H54 (cell line): ENCODE measurements at regions not wholly inside any gene's neighbourhood (a gene's known extent, or its start where the extent isn't known, plus 50 kb on each side); places are given as distances from the start of the nearest gene placed in this dataset.

ENCODE experiments used
- DNase-seq: peaks from one replicate; pipeline ENCODE4 v3.0.0; 2011; ENCODE audit warnings: low spot score, mixed read lengths; ENCODE audit not compliant: insufficient read length
- FAIRE-seq: peaks from 3 replicates; lab custom pipeline; 2011; peaks lifted over from hg19 to GRCh38; lab: Jason Lieb, UNC
- POLR2A ChIP-seq: IDR thresholded peaks from 2 replicates; pipeline ENCODE4 v1.6.1; 2011; ENCODE audit warnings: low read depth, mild to moderate bottlenecking, low read length

DNA sequence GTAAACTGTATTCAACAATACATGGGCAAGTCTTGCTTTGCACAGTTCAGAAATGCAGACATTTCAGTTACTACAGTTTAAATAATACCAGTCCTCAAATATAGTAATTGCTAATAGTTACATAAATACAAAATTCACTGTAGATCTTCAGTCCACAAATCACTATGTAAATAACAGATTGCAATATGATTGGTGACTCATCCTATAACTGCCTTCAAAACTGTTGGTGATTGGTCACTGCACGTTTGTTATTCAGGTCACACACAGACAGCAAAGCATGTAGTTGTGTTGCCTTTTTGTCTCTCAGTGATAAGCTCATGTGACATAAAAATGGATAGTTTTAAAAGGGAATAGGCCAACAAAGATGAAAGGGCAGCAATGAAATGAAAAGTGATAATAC lies 186.5 kb upstream of the CTTNBP2NL start:
- no peak for FAIRE-seq
- DNase-seq, result no peak
- TF ChIP-seq POLR2A, result no peak

DNA sequence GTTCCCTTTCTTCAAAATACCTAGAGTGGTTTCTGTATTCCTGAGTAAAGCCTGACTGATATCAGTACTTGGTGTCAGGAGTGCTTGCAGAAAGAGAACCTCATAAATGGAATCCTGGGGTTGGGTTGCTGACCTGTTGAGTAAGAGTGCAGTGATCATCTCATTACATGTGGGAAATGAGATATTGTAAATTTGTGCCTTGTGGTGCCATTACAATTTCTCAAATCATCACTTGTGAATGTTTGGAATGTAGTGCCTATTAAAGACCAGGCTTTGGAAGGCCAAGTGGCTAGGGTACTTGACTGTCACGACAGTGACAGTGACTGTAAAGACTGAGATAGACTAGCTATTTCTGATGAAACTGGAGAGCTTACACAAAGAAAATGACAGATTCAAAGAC lies 176.7 kb upstream of the CTTNBP2NL start:
- no peak for TF ChIP-seq POLR2A
- DNase-seq (no peak), FAIRE-seq (no peak)

DNA sequence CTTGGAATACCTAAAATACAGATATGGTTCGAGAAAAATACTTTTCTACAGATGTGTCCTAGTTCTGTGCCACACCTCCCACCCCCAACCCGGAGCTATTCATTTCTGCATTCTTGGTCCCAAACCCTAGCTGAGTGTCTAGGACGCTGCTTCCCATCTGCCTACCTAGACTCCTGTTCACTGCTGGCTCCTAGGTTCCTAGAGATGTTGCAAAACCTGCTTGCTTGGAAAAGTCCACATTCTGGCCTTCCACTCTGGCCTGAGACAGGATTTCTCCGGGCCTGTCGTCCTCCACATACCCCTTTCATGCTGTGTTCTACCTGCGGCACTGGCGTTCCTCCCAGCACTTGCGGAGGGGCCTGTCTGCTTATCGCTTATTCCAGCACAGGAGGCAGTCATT lies 165.8 kb upstream of the CTTNBP2NL start:
- no peak for TF ChIP-seq POLR2A
- no peak for FAIRE-seq
- no peak for DNase-seq

DNA sequence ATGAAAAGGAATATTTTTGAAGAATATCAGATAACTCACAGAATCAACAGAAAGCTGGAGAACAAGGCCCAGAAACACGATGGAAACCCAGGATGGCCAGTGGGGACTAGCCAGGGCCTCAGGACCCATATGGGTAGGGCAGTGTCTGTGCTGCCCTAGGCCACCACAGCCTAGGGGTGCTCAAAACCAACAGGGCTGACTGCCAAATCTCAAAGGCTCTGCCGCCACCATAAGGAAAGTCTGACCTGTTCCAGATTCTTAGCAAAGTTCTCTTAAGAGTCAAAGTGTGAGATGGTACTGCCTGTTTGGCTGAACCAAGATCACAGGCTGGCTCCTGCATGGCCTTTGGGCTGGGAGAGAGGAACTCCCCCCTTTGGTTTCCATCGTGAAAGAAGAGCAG lies 164.7 kb upstream of the CTTNBP2NL start:
- FAIRE-seq, result no peak
- DNase-seq, result no peak

DNA sequence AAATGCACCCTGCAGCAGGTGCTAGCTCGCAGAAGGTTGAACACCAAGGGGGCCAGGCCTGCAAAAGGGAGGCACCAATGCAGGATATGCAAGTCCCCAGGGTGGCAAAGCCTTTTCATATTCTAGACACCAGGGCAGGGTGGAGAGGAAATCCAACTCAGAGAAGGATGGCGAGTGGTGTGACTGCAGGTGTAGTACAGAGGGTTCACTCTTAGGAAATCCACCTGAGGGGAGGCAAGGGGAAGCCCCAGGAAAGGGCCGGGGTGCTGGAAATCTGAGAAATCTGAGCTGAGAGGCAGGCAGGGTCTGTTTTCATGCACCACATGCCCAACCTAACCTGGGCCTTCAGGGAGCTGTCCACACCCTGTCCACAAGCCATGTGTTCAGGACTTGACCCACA lies 163.2 kb upstream of the CTTNBP2NL start:
- no peak for TF ChIP-seq POLR2A
- FAIRE-seq, result no peak
- DNase-seq, result no peak

More for the DNA sequence above, 164.7 kb upstream of the CTTNBP2NL start:
- no peak for TF ChIP-seq POLR2A

DNA sequence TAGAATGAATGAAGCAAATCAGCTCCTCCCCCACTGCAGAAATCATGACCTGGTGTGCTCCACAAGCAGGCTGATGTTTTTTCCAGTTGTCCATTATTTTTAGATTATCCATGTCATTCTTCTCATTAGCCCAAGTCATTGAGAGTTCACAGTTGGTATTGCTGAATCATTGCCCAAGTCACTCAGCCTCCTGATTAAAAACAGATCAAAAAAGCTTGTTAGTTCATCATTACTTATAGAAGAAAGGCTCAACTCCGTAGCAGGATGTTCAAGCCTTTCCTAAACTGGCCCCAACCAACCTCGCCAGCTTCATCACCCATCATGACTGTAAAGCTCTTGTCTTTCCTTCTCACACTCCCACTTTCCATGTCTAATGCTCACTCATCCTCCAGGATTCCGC lies 161.3 kb upstream of the CTTNBP2NL start:
- no peak for TF ChIP-seq POLR2A
- no peak for FAIRE-seq
- no peak for DNase-seq

DNA sequence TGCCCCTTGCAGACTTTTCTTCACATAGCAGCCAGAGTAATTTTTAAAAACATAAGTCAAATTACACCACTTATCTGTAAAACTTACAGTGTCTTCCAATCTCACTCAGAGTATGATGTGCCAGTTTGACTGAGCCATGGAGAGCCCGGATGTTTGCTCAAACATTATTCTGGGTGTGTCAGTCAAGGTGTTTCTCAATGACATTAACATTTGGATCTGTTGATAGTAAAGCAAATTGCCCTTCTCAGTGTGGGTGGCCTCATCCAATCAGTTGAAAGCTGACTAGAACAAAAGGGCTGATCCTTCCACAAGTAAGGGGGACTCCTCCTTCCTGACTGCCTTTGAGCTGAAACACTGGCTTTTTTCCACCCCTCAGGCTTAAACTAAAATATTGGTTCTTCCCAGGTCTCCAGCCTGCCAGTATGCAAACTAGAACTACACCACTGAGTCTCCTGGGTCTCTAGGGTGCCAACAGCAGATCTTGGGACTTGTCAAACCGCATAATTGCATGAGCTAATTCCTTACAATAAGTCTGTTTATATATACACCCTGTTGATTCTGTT lies 157.9 kb upstream of the CTTNBP2NL start:
- no peak for DNase-seq
- no peak for TF ChIP-seq POLR2A
- FAIRE-seq, result no peak

DNA sequence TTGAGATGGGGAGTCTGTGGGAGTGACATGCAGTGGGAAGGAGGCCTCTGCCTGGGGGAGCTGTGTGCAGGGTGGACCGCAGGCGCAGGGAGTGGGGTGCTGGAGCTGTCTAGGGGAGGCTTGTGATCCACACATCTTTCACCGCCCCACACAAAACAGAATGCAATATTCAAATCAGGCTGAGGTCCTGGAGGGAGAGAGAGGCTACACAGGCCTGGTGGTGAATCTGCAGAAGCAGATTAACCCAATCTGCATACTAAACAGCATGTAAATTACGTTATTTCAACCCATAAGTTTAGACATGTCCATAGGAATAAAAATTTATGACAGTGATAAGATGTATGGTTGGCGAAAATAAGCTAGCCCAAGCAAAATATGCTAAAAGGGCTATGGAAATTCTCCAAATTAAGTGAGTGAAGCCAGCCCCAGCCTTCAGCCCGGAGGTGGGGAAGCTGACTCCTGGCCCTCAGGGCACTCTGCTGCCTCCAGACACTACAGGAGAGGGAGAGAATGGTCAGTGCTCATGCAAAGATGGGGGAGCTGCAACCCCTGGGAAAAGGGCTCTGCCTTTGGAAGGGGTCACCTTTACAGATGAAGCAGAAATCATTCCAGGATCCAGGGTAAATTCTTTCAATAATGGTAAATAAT lies 156.2 kb upstream of the CTTNBP2NL start:
- DNase-seq, result no peak
- FAIRE-seq, result no peak
- no peak for TF ChIP-seq POLR2A

DNA sequence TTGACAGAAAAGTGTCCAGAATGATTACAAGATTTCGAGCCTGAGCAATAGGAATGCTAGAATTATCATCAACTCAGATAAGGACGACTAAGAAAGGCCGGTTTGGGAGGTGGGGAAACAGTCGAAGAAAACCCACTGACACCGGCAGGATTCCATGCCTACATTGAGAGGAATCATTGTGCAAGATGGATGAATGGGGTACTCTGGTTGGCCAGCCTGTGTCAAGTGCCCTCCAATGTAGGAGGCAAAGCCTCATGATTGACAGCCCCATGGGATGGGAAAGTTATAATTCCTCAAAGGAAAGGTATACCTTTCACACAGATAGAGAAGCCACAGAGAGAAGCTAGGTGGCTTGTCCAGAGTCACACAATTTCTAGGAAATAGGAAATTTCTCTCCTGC lies 153.5 kb upstream of the CTTNBP2NL start:
- DNase-seq (no peak), FAIRE-seq (no peak)
- TF ChIP-seq POLR2A, result no peak

DNA sequence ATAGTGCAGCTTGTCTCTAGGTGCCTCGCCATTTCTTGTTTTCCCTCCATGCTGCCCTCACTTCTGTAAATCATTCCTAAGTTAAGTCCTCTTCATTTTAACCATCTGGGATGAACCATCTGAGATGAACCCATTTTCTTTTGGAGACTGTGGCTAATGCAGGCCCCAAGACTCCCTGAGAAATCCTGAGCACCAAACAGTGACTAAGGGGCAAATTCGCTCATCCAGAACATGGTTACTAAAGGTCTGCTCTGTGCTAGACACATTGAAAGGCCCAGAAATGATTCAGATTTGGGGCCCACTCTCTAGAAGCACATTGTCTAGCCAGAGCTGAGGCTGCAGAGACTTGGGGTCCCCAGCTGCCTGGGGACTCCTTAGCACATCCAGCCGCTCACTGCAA lies 151.9 kb upstream of the CTTNBP2NL start:
- DNase-seq (no peak), FAIRE-seq (no peak)
- TF ChIP-seq POLR2A, result no peak

DNA sequence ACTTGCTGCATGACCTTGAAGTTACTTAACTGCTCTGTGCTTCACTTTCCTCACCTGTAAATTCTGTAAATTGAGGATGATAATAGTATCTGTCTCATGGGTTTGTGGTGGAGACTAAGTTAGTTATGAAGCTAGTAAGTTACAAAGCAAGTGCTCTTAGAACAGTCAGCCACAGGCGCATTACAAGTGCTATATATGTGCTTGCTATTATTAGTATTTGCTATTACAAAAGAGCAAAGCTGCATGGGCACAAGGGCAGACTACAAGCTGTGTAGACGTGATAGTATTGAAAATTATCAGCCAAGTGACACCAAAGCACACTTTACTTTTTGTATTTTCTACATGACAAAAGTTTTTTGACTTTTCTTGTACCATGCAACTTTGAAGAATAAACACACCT lies 150.9 kb upstream of the CTTNBP2NL start:
- FAIRE-seq, result no peak
- DNase-seq, result no peak
- TF ChIP-seq POLR2A, result no peak

DNA sequence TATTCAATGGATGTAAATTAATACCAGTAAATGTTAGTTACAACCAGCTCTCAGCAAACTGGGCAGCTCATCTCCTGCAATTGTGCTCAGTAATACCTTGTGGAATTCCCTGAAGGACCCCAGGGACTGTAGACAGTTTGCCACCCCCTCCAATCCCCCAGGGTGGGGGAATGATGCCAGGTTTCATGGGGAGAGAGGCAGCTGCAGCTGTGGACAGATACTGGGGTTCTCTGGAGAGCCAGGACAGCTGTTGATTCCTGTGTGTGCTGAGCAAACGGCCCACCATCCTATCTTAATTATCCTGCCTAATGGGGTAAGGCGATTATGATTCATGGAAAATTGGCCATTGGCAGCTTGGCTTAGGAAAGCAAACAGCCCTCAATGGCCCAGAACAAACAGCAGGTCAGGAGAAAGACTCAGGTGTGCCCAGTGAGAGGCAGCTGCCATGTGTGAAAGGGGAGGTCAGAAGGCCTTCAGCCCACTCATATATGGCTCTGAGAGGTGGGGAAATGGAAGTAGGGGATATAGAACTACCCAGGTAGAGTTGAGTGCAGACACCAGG lies 148.9 kb upstream of the CTTNBP2NL start:
- no peak for TF ChIP-seq POLR2A
- DNase-seq, result no peak
- FAIRE-seq, result no peak

DNA sequence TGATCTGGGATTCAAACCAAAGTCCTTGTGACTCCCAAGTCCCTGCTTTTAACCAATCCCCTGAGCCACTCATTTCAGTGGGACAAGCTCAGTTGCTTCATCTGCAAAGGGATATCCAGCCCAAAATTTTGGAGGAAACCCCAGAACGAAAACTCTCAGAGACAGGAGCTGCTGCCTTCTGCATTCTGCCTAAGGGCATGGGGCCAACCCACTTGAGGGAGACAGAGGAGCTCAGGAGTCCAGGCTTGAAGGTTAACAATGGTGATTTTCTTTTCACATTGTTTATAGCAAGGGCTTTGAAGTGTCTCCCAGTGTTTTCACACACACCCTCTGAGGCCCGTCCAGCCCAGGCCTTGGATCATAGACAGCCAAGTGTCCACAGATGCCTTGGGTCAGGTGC lies 148.1 kb upstream of the CTTNBP2NL start:
- DNase-seq (no peak), FAIRE-seq (no peak)
- TF ChIP-seq POLR2A, result no peak

DNA sequence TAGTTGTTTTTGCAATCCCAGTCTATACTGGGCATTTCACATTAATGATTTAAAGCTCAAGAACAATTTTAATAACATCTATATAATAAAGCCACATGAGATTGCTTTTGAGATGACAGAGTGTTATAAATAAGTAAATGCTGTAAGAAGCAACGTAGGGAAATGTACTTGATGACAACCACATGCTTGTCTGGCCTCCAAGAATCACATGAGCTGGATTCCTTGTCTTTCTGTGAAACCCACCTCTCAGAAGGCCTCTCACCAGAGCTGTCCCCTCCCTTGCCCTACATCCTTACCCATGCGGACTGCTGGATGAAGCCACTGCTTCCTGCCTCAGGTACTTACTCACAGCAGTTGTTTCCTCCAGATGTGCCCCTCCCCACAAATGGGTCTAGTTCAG lies 145.1 kb upstream of the CTTNBP2NL start:
- no peak for DNase-seq
- TF ChIP-seq POLR2A, result no peak
- FAIRE-seq, result no peak
